Astrocyte of the spinal cord (primary cell): ENCODE measurements at regions not wholly inside any gene's neighbourhood (a gene's known extent, or its start where the extent isn't known, plus 50 kb on each side); places are given as distances from the start of the nearest gene placed in this dataset.

Source experiments
- DNase-seq: peaks from one replicate; pipeline ENCODE4 v3.0.0; 2011; ENCODE audit warnings: low read depth, low spot score
- H3K4me3 ChIP-seq: 2 replicates; pipeline ENCODE4 v1.5.1; 2011; ENCODE audit warnings: low read depth, mild to moderate bottlenecking, low read length, moderate library complexity
- in situ Hi-C: cut with HindIII; loops from 2 replicates; pipeline ENCODE4 v1.10.0; 2017; ENCODE audit warnings: low sequenced_read_pairs
- TF ChIP-seq, protein P1 (sequence below): IDR thresholded peaks from 2 replicates; pipeline ENCODE4 v1.5.1; 2012; ENCODE audit warnings: low read depth, mild to moderate bottlenecking, low read length, inconsistent platforms

DNA sequence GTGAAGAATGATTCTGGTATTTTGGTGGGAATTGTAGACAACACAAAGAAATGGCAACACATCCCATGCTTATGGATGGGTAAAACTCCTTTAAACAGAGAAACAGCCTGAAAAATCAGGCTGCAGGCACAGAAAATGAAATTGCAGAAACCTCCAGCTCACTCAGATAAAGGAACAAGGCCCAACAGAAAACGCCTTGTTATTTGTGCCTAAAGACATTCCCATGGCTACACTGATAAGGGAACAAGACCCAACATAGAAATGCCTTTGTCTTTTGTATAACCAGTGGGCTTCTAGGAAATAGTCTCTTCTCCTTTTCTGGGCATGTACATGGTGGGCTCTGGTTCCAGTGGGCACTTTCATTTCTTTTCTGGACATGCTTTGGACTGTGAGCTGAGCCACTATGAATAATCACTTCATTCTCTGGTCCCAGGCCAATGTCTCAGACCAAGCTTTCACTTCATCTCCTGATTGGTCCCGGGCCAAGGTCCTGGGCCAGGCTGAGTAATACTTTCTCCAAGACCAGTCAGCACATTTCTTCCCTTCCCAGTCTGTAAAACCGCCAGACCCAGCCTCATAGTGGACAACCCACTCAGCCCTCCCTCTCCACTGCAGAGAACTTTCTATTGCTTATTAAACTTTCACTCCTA lies 160.5 kb downstream of the TBX22 start:
- TF ChIP-seq, protein P1, sequence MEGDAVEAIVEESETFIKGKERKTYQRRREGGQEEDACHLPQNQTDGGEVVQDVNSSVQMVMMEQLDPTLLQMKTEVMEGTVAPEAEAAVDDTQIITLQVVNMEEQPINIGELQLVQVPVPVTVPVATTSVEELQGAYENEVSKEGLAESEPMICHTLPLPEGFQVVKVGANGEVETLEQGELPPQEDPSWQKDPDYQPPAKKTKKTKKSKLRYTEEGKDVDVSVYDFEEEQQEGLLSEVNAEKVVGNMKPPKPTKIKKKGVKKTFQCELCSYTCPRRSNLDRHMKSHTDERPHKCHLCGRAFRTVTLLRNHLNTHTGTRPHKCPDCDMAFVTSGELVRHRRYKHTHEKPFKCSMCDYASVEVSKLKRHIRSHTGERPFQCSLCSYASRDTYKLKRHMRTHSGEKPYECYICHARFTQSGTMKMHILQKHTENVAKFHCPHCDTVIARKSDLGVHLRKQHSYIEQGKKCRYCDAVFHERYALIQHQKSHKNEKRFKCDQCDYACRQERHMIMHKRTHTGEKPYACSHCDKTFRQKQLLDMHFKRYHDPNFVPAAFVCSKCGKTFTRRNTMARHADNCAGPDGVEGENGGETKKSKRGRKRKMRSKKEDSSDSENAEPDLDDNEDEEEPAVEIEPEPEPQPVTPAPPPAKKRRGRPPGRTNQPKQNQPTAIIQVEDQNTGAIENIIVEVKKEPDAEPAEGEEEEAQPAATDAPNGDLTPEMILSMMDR: no peak
- H3K4me3 ChIP-seq: no peak overlapping the region
- in situ Hi-C loops: no loop called here
- no peak for DNase-seq

DNA sequence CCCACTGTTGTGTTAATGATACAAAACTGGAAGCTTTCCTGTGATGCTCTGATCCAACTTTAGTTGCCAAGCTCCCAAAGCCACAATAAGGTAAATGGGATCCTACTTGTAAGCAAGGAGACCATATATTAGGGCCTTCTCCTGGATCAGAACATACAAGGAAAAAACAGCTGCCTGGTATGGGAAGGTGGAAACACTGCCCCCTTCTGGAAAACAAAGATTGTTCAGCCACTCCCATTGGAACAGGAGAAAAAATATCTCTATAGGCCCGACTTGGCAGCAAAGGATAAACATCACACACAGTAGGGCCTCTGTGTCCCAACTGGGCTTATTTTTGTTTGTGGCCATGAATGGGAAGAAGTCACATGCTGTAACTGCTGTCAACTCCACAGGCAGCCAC lies 166.5 kb downstream of the TBX22 start:
- TF ChIP-seq, protein P1: no peak
- in situ Hi-C loops: no loop called here
- H3K4me3 ChIP-seq: no peak overlapping the region
- DNase-seq: no peak

DNA sequence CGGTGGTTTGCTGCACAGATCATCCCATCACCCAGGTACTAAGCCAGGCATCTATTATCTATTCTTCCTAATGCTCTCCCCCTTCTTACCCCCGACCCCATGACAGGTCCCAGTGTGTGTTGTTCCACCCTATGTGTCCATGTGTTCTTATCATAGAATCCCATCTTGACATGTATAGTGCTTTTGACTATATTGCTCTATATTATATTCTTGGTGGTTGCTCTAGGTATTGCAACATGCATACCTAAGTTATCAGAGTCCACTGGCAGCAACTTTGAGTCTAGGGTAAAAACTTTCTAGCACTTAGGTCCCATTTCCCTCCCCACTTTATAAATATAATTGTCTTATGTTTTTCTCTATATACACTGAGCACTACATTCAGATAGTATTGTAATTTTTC lies 170.3 kb downstream of the TBX22 start:
- H3K4me3 ChIP-seq: no peak overlapping the region
- in situ Hi-C loops: no loop called here
- no peak for DNase-seq
- TF ChIP-seq, protein P1: no peak

DNA sequence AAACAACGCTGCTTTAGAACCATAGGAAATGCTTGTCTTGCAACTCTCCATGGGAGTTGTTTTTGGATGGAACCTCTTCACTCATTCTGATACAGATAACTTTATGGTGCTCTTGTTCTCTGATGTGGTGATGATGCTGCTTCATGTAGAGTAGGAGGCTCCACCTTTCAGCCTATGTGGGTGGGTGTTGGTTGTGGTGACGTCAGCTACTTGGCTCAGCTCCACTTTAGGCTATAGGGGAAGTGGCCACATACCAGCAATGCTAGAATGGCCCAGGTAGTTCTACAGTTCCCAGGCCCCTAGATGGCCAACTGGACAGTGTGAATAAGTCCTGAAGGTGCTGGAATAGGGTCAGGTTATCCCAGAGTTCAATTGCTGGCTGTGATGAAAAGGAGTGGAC lies 192.1 kb downstream of the TBX22 start:
- in situ Hi-C loops: no loop called here
- no peak for DNase-seq
- no peak overlapping the region for H3K4me3 ChIP-seq
- TF ChIP-seq, protein P1: no peak

DNA sequence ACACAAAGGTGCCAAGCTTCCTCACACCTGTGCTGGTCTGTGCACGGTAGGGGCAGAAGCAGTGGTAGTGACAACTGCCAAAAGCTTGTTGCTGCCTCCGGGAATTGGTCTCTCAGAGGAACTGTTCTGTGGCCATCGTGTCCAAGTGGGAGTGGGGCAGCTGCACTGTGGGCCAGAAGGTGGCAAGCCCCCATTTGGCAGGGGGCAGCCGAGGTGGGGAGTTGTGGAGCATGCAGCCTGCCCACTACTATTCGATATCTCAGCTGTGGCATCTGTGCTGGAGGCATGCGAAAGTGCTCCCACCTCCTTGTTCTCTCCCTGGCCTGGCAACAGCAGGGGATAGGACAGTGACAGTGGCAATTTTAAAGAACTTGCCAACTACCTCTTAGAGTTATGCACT lies 192.8 kb downstream of the TBX22 start:
- no peak overlapping the region for H3K4me3 ChIP-seq
- no peak for DNase-seq
- TF ChIP-seq, protein P1: no peak
- in situ Hi-C loops: no loop called here

DNA sequence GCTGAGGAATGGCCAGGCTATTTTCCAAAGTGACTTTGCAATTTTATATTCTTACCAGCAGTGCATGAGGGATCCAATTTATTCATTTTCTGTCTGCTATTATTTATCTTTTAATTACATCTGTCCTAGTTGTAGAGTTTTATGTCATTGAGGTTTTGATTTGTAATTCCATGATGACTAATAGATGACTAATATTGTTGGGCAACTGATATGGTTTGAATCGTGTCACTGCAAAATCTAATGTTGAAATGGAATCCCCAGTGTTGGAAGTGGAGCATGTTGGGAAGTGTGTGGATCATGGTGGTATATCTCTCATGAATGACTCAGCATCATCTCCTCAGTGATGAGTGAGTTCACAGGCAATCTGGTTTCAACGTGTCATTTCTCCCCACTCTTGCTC lies 201.5 kb downstream of the TBX22 start:
- no peak overlapping the region for H3K4me3 ChIP-seq
- TF ChIP-seq, protein P1: no peak
- in situ Hi-C loops: no loop called here
- DNase-seq: no peak

DNA sequence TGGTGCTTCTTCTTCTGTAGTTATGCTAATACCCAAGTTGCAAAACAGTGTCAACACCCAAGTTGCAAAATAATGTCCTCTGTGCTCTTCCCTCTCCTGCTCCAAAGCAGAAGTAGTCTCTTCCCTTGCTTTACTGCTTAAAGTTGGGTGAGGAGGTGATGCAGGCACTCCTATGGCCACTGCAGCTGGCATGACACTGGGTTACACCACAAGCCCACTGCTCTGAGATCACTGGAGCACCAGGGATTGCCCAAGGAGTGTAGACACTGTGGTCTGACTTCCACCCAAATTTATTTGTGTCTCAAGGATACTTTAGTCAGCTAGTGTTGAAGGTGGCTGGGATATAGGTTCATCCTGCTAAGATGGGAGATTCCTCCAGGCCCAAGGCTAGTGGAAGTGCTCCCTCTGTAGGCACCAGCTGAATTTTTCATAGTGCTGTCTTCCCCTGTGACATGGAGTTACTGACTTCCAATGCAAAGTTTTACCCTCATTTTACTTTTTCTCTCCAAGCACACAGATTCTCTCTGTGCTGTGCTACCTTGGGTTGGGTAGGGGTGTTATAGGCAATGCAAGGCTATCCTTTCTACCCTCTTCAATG lies 196.2 kb upstream of the TENT5D start:
- DNase-seq: no peak
- no peak overlapping the region for H3K4me3 ChIP-seq
- in situ Hi-C loops: no loop called here
- TF ChIP-seq, protein P1: no peak
